22Rv1 (cell line): ENCODE measurements at regions not wholly inside any gene's neighbourhood (a gene's known extent, or its start where the extent isn't known, plus 50 kb on each side); places are given as distances from the start of the nearest gene placed in this dataset.

Source experiments
- ZFX ChIP-seq: fragments of 450-650 bp; IDR thresholded peaks from 2 replicates; pipeline ENCODE4 v1.6.1; 2017; ENCODE audit warnings: antibody characterized with exemption, borderline replicate concordance
- TF ChIP-seq, protein P1 (sequence below): fragments of 450-650 bp; IDR thresholded peaks from 2 replicates; pipeline ENCODE4 v1.5.1; 2017; ENCODE audit warnings: mild to moderate bottlenecking

DNA sequence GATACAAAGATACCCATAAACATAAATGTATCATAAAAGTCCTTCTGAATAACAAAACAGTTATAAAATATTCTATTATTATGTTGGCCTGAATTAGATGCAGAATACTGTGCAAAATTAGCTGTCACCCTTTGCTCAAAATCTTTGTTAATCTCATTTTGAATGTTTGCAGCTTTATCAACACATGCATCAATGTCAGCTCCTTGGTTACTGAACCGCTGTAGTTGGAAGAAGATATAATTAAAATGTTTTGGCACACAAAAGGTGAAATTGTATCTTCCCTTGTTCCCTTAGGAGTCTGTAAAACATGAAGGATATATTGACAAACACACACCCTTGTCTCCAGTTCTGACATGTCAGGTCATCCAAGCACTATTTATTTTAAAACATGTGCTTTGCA is 146.3 kb upstream of the POU5F2 start:
- TF ChIP-seq, protein P1, sequence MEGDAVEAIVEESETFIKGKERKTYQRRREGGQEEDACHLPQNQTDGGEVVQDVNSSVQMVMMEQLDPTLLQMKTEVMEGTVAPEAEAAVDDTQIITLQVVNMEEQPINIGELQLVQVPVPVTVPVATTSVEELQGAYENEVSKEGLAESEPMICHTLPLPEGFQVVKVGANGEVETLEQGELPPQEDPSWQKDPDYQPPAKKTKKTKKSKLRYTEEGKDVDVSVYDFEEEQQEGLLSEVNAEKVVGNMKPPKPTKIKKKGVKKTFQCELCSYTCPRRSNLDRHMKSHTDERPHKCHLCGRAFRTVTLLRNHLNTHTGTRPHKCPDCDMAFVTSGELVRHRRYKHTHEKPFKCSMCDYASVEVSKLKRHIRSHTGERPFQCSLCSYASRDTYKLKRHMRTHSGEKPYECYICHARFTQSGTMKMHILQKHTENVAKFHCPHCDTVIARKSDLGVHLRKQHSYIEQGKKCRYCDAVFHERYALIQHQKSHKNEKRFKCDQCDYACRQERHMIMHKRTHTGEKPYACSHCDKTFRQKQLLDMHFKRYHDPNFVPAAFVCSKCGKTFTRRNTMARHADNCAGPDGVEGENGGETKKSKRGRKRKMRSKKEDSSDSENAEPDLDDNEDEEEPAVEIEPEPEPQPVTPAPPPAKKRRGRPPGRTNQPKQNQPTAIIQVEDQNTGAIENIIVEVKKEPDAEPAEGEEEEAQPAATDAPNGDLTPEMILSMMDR: no peak
- TF ChIP-seq ZFX: no peak
